22Rv1 (cell line): ENCODE measurements at regions not wholly inside any gene's neighbourhood (a gene's known extent, or its start where the extent isn't known, plus 50 kb on each side); places are given as distances from the start of the nearest gene placed in this dataset.

Experiments
- H3K27ac ChIP-seq: fragments of 450-650 bp; 2 replicates; pipeline ENCODE4 v1.5.1; 2017
- CTCF ChIP-seq: fragments of 450-650 bp; IDR thresholded peaks from 2 replicates; pipeline ENCODE4 v1.5.1; 2017; ENCODE audit warnings: mild to moderate bottlenecking
- ZFX ChIP-seq: fragments of 450-650 bp; IDR thresholded peaks from 2 replicates; pipeline ENCODE4 v1.6.1; 2017; ENCODE audit warnings: antibody characterized with exemption, borderline replicate concordance

DNA sequence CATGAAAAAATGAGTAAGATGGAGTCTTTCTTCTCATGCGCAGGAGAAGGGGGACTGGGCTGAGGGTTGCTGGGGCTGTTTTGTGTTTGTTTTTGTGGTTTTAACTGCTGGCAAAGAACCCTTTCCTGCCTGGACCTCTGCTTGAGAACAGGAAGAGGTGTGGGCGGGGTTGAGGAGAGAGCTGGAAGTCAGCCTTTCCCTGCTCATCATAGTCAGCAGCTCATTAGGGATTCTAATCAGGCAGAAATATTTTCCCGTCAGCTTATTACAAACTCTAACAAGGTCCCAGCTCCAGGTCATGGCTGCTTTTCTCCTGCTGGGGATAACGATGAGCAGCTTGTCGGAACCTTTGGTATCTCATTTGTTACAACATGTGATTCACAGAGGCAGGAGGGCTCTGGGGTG lies 185.0 kb upstream of the NRXN3 start:
- H3K27ac ChIP-seq, result no peak overlapping the region

DNA sequence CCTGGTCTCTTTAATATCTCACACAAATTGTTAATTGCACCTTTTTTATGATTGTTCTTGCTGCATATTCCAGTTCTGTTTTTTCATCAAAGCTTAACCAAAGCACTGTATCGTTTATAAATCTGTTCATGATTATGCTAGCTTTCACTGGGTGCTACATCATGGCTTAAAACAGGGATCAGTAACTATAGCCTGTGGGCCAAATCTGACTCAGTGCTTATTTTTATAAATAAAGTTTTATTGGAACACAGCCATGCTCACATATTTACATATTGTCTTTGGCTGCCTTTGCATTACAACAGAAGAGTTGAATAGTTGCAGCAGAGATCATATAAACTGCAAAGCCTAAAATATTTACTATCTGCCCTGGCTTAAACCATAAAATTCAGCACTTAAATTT lies 183.4 kb upstream of the NRXN3 start:
- no peak overlapping the region for H3K27ac ChIP-seq
- TF ChIP-seq ZFX, result no peak
- no peak for TF ChIP-seq CTCF

More for the DNA sequence above, 185.0 kb upstream of the NRXN3 start:
- no peak for TF ChIP-seq CTCF
- TF ChIP-seq ZFX, result no peak

DNA sequence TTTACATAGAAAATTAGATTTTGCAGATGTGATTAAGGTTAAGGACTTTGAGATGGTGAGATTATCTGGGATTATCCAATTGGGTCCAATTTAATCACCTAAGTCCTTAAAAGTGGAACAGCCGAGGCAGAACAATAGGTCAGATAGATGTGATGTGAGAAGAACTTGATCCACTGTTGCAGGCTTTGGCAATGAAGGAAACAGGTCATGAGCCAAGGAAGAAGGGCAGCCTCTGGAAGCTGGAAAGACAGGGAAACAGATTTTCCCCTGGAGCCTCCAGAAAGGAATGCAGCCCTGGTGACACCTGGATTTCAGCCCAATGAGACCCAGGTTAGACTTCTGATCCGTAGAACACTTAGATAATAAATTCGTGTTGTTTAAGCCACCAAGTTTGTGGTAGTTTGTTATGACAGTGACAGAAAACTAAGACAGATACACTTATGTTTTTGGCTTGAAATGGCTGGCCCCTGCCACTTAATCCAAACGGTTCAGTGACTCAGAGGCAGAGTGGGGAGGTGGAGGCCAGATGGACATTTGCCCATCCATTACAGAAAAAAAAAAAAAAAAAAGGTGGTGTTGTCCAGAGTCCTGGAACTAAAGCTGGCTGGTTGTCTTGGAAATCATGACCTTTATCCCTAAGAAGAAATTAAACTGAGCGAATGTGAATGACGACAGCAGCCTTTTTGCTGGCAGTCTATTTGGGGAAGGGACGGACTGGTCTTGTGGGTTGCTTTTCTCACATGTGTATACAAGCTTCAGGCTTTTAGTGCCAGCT lies 181.9 kb upstream of the NRXN3 start:
- no peak overlapping the region for H3K27ac ChIP-seq
- TF ChIP-seq ZFX (no peak), CTCF (no peak)

GRCh38 chr14:77988970-77989369 lies 181.2 kb upstream of the NRXN3 start:
- no peak for TF ChIP-seq ZFX
- no peak for TF ChIP-seq CTCF
- H3K27ac ChIP-seq, result no peak overlapping the region

DNA sequence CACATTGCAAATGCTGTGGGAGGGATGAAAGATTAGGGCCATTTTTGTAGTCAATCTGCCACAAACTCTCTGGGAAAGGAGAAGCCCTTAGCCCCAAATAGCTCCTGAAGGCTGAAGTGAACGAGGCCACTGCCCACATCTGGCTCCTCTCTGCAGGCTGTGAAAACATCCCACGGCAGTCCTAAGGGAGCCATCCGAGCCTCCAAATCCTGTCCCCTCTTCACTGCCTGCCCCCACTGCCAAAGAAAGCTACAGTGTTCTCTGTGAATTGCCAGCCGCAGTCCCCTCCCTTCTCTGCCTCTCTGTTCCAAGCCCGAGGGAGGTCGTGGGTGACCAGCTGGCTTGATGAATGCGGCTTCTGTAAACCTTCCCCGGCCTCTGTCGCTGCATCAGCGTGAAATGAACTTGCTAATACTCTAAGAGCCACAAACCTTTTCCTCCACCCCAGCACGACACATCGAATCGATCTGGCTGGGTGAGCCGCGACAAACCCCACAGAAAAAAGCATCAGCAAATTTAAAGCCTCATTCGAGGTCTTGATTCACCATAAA lies 180.7 kb upstream of the NRXN3 start:
- TF ChIP-seq ZFX (no peak), CTCF (no peak)
- no peak overlapping the region for H3K27ac ChIP-seq

DNA sequence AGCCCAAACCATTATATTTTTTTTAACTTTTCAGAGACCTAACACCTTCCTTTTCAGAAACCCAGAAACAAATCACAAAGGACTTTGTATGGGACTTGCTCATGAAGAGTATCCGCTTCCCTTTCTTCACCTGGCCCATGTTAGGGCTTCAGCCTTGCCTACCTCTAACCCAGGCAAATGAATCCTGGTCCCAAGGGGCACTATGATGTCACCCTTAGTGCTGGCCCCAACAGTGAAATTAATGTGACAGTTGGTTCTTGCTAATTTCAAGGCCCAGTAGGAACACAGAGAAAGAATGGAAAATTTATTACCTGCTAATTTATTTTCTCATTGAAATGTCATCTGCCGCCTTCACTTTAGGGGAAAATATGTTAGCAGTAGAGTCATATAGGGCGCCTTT lies 179.8 kb upstream of the NRXN3 start:
- no peak for TF ChIP-seq CTCF
- no peak overlapping the region for H3K27ac ChIP-seq

DNA sequence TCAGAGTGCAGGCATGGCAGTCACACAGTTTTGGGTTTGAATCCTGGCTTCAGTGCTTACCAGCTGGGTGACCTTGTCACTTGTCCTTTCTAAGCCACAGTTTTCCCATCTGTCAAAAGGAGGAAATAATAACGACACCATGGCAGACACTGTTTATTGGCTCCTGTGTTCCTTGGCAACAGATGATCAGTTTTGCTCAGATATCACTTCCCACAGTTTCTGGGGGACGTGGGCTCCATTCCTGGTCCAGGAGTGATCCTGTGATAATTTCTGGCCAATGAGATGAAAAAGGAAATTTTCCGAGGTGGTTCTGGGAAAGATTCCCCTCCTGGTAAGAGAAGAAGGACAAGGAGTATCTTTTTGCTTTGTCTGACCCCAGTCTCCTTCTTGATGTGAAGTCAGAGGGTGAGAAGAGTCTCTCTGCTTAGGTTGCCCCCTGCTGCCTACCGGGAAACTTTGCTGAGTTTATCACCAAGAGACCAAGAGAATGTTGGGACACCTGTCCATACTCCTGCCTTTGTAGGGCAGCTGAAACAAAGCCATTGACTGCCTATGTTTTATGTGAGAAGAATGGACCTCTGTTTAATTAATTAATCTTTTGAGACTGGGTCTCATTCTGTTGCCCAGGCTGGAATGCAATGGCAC lies 178.9 kb upstream of the NRXN3 start:
- H3K27ac ChIP-seq, result no peak overlapping the region
- TF ChIP-seq CTCF, result no peak
- TF ChIP-seq ZFX, result no peak
